GM19328 (cell line): ENCODE measurements at regions not wholly inside any gene's neighbourhood (a gene's known extent, or its start where the extent isn't known, plus 50 kb on each side); places are given as distances from the start of the nearest gene placed in this dataset.

Source experiments
- ATAC-seq: cut with Tn5 transposase; IDR thresholded peaks from one replicate; pipeline ENCODE4 v1.9.1; 2021; ENCODE audit warnings: mild to moderate bottlenecking, moderate library complexity; ENCODE audit not compliant: unreplicated experiment

DNA sequence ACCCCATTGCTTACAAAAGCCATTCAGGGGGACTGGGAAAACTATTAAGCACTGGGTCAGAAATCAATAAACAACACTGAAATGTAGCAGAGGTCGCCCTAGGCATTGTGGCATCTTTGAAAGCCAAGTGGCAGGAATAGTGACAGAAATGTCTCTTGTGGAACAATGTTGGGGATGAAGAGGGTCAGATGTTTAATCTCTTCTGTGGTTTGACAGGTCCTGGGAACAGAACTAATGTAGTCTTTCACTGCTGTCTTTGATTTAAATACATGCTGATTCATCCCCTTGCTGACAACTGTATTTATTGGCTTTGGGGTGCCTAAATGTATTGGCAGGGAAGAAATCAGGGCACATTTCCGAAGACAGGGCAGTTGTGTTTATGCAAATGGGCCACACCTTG, 194.8 kb downstream of the ATG4C start:
- ATAC-seq: no peak

DNA sequence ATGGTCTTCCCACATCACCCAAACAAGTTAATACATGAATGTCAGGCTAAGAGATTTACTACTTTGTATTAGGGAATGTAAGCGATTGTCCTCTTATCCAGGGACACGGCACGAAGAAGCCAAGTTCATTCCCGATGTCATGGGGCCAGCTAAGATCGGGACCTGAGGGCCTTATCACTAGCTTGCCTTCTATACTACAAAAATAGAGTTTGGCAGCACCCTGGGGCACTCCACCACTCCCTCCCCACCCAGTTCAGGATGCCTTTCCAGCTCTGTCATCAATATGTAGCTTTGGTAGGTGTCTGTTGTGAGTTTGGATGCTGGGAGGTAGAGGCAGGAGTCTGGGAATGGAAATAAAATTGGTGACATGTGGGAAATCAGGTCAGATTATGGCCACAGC, 197.5 kb downstream of the ATG4C start:
- no peak for ATAC-seq

- ATAC-seq: no peak
Measured at GRCh38 chr1:62988867-62989266, 204.9 kb downstream of the ATG4C start.

- no peak for ATAC-seq
Measured at GRCh38 chr1:62989497-62989896, 205.6 kb downstream of the ATG4C start.

DNA sequence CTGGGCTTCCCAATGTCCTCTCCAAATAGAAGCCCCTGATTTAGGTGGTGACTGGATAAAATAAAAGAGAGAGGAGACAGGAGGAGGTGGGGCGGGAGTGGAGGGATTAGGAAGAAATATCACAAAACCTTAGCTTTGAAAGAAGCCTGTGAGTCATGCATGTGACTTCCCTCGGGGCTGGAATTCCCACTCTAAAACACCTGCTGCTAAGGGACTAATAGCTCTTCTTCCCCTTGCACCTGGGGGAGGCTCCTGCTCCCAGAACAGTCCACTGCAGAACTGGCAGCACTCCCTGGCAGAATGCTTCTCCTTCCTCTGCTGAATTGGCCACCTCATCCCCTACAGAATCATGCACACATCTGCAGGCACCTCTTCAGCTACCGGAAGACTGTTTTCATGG, 207.2 kb downstream of the ATG4C start:
- no peak for ATAC-seq

DNA sequence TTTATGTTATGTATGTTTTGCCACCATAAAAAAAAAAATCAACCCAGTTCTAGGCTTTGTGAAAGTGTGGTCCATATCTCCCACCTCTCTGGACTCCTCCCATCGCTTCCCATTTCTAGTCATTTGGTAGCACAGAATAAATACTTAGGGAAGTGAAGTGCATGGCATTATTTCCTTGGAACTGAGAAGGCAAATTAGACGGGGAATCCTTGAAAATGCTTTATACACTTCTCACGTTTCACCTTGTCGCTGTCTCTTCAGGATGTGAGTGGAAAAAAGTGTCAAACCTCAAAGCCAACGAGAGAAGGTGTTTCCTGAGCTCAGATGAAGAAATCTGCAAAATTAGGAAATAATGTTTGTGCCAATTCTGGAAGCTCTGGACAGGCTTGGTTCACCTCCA, 209.9 kb downstream of the ATG4C start:
- no peak for ATAC-seq

DNA sequence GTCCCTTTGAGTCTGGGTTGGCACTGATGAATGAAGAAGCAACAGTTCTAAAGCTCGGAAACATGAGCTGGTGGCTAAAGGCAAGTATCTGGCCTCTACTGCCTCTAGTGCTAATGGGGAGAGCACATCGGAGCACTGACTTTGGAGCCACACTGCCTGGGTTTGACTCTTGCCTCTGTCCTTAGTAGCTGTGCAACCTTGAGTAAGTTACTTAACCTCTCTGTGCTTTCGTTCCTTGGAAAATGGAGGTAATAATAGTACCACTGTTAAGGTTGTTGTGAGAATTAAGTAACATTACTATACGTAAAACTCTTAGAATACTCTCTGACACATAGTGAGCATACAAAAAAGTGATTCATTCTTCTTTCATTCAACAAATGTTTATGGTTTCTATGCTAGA, 211.2 kb downstream of the ATG4C start:
- ATAC-seq: no peak

GRCh38 chr1:62997884-62998283, 214.0 kb downstream of the ATG4C start:
- ATAC-seq: no peak

GRCh38 chr1:62998845-62999649, 215.1 kb downstream of the ATG4C start:
- no peak for ATAC-seq

- ATAC-seq: no peak
Measured at GRCh38 chr1:63000508-63000907, 216.6 kb downstream of the ATG4C start.

GRCh38 chr1:63004868-63005267, 220.9 kb downstream of the ATG4C start:
- no peak for ATAC-seq

DNA sequence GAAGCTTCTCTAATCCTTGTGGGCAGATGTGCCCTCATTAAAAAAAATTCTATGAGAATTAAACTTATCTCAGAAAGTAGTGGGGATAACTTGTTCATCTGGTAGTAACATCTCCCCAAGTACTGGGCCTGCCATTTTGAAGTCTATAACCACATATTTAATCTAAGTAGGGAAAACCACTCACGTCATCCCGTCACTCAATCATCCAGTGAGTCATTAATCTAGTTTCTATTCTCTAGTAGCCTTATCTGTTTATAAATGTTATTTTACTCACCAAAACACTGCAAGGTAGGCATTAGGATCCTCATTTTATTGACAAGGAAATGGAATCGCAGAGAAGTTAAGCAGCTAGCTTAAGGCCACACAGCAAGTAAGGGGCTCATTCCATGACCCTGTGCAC, 221.9 kb downstream of the ATG4C start:
- ATAC-seq: no peak

- ATAC-seq: no peak
Measured at GRCh38 chr1:63009421-63009820, 225.5 kb downstream of the ATG4C start.

- no peak for ATAC-seq
Measured at GRCh38 chr1:63010913-63011660, 227.2 kb downstream of the ATG4C start.

DNA sequence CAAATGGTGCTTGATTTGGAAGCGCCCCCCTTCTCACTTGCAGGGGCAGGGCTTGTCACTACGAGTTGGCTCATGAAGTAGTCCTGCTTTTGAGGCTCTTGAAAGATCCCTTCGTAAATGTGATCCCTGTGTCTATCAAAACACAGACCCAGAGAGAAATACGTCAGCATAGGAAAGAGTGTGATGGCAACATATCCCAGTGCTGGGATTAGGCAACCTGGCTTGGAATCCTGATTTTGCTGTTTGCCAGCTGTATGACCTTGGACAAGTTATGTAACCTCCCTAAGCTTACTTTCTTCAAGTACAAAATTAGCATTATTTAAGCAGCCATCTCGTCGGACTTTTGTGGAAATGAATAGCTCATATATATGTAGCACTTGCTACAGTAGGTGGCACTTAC, 228.4 kb downstream of the ATG4C start:
- no peak for ATAC-seq

GRCh38 chr1:63014267-63014666, 230.3 kb downstream of the ATG4C start:
- no peak for ATAC-seq

- no peak for ATAC-seq
Measured at GRCh38 chr1:63022319-63022718, 238.4 kb downstream of the ATG4C start.

DNA sequence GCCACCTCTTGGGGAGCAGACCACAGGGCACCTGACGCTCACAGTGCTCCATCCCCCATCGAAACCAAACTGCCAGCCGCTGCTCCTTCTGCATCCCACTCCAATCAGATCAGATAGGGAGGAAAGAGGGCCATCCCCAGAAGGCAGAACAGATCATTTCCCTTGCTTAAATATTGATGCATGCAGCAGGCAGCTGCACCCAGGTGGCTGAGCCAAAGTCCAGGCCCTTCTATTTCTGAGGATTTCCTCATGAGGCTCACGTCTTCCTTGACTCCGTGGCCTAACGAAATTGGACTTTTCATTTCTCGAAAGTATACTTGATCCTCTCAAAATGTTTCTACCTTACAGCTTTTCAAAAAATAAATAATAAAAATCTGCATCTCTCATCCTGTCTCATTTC, 239.2 kb downstream of the ATG4C start:
- ATAC-seq: no peak

- no peak for ATAC-seq
Measured at GRCh38 chr1:63023637-63024036, 239.7 kb downstream of the ATG4C start.

DNA sequence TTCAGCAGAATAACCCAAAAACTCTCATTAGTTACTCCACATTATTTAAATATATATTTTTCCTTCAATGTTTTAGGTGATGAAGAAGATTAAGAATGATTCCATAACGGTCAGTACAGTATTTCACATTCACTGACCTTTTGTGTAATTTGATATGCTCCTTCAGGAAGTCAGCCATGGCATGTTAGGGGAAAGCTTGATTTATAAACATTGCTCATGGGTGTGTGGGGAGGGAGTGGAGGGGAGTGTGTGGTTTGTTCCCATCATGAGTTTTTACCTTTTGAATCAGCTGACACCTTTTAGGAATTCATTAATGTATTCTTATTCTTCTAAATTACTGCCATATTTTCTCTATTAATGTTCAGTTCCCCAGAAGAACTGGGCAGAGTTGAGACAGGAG, 240.2 kb downstream of the ATG4C start:
- ATAC-seq: no peak

DNA sequence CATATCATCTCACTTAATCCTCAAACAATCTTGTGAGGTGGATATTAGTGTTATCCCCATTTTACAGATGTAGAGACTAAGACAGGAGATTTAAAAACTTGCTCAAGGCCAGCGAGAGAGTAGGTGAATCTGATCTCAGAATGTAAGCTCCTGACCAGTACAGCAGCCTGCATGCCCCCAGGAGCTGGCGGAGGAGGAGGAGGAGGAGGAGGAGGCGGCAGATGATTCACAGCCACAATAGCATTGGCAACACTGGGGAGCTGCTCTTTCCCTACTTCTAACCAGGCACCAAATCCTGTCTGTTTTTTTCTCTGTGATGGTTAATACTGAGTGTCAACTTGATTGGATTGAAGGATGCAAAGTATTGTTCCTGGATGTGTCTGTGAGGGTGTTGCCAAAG, 243.2 kb downstream of the ATG4C start:
- ATAC-seq: no peak

GRCh38 chr1:63032171-63032570, 248.2 kb downstream of the ATG4C start:
- no peak for ATAC-seq
